ENCODE measurements at regions not wholly inside any gene's neighbourhood (a gene's known extent, or its start where the extent isn't known, plus 50 kb on each side); places are given as distances from the start of the nearest gene placed in this dataset.
A peak's percentile ranks its signal among the peaks of the same experiment; 100 is the strongest.

DNA sequence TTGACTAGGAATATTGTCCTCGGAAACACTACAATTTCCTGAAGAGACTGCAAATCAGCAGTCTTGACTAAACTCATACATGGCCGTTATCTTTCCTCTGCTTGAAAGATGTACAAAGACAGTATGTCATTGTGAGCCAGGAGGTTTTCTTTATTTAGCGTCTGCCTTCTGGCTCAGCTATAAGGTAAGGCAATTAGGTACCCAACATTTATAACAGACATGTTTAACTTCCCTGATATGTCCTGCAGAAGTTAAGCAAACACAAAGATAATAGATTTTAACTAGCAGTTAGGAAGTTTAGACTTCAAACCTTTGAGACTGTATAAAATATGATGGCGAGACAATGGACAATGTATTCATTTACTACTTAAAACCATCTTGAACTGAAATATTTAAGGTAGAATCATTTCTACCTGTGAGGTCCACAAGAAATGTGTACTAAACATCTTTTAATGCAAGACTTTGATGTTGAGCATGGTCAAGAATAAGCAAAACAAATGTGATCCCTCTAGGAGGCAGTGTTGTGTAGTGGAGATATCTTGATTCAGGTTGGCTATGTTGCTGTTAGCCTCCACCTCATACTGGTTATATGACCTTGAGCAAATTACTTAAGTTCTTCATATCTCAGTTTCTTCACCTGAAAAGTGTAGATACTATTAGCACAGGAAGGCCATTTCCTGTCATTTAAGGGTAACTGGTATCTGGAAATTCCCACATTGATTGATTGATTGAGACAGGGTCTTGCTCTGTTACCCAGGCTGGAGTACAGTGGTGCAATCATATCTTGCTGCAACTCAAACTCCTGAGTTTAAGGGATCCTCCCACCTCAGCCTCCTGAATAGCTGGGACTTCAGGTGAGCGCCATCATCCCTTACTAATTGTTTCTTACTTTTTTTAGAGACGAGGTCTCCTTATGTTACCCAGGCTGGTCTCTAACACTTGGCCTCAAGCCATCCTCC is 96.3 kb upstream of the EEA1 start:
- peaks cover 2% of the 10 kb centered on the region for H3F3A ChIP-seq (replicated peaks; ENCODE audit: insufficient read depth)
- WGBS (ENCODE audit: low lambda C conversion rate): 83% methylated on average over 6 of the region's 6 CpGs
- no peak overlapping the region for H3K4me3 ChIP-seq (ENCODE audit: low read depth in 2 of 2, low read length in 1 of 2)
- no peaks in the 10 kb centered on the region for H3K9me3 ChIP-seq
- H2AFZ ChIP-seq (ENCODE audit: low read depth): no peak overlapping the region
- DNase-seq: peak; percentile 28
- CTCF ChIA-PET: interaction anchor here (0.6 to 1.2 kb wide), 4 partner anchors 28 to 372 kb away, joined by 3 to 5 read pairs (median 4); no protein-coding TSS in a partner anchor
- H3K36me3 ChIP-seq (replicated peaks in 1 of 2; ENCODE audit: control insufficient read depth in 1 of 2, insufficient read depth in 2 of 2, low read length in 1 of 2): no peaks in the 10 kb centered on the region
- H3K9ac ChIP-seq: no peak overlapping the region
- no peaks in the 10 kb centered on the region; a peak in 1 of 4 replicates for H3K4me1 ChIP-seq (ENCODE audit: control insufficient read depth in 1 of 2, insufficient read depth in 2 of 2, low read depth in 1 of 2, low read length in 1 of 2)
- no peak overlapping the region for H3K4me2 ChIP-seq
- TF ChIP-seq, protein P1, sequence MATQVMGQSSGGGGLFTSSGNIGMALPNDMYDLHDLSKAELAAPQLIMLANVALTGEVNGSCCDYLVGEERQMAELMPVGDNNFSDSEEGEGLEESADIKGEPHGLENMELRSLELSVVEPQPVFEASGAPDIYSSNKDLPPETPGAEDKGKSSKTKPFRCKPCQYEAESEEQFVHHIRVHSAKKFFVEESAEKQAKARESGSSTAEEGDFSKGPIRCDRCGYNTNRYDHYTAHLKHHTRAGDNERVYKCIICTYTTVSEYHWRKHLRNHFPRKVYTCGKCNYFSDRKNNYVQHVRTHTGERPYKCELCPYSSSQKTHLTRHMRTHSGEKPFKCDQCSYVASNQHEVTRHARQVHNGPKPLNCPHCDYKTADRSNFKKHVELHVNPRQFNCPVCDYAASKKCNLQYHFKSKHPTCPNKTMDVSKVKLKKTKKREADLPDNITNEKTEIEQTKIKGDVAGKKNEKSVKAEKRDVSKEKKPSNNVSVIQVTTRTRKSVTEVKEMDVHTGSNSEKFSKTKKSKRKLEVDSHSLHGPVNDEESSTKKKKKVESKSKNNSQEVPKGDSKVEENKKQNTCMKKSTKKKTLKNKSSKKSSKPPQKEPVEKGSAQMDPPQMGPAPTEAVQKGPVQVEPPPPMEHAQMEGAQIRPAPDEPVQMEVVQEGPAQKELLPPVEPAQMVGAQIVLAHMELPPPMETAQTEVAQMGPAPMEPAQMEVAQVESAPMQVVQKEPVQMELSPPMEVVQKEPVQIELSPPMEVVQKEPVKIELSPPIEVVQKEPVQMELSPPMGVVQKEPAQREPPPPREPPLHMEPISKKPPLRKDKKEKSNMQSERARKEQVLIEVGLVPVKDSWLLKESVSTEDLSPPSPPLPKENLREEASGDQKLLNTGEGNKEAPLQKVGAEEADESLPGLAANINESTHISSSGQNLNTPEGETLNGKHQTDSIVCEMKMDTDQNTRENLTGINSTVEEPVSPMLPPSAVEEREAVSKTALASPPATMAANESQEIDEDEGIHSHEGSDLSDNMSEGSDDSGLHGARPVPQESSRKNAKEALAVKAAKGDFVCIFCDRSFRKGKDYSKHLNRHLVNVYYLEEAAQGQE (IDR thresholded peaks at IDR 0.05; ENCODE audit: low read depth, low read length): no peak
- TF ChIP-seq EZH2phosphoT487 (IDR thresholded peaks at IDR 0.05; ENCODE audit: borderline replicate concordance, low read depth): no peak
- TF ChIP-seq CHD2 (IDR thresholded peaks at IDR 0.05; ENCODE audit: low read length, partially characterized antibody): no peak
- no peak for TF ChIP-seq PBX3 (IDR thresholded peaks at IDR 0.05)
- TF ChIP-seq, protein P2, sequence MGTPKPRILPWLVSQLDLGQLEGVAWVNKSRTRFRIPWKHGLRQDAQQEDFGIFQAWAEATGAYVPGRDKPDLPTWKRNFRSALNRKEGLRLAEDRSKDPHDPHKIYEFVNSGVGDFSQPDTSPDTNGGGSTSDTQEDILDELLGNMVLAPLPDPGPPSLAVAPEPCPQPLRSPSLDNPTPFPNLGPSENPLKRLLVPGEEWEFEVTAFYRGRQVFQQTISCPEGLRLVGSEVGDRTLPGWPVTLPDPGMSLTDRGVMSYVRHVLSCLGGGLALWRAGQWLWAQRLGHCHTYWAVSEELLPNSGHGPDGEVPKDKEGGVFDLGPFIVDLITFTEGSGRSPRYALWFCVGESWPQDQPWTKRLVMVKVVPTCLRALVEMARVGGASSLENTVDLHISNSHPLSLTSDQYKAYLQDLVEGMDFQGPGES (IDR thresholded peaks at IDR 0.05; ENCODE audit: low read depth, low read length): no peak
- no peak for TF ChIP-seq FOSL2 (IDR thresholded peaks at IDR 0.05; ENCODE audit: borderline replicate concordance, low read depth)
- peak; percentile 79 for TF ChIP-seq RAD21 (IDR thresholded peaks at IDR 0.05; ENCODE audit: low read length)
- peak; percentile 75 for TF ChIP-seq SMC3 (IDR thresholded peaks at IDR 0.05; ENCODE audit: low read depth, low read length)
- TF ChIP-seq, protein P3, sequence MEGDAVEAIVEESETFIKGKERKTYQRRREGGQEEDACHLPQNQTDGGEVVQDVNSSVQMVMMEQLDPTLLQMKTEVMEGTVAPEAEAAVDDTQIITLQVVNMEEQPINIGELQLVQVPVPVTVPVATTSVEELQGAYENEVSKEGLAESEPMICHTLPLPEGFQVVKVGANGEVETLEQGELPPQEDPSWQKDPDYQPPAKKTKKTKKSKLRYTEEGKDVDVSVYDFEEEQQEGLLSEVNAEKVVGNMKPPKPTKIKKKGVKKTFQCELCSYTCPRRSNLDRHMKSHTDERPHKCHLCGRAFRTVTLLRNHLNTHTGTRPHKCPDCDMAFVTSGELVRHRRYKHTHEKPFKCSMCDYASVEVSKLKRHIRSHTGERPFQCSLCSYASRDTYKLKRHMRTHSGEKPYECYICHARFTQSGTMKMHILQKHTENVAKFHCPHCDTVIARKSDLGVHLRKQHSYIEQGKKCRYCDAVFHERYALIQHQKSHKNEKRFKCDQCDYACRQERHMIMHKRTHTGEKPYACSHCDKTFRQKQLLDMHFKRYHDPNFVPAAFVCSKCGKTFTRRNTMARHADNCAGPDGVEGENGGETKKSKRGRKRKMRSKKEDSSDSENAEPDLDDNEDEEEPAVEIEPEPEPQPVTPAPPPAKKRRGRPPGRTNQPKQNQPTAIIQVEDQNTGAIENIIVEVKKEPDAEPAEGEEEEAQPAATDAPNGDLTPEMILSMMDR (IDR thresholded peaks at IDR 0.05): peak; percentile 69
- no peak overlapping the region for H3K27ac ChIP-seq (ENCODE audit: low read depth in 2 of 2, low read length in 1 of 2)
- H3K9me2 ChIP-seq: no peaks in the 10 kb centered on the region
- POLR2A ChIA-PET: no interaction called here
- no peaks in the 10 kb centered on the region for H4K20me1 ChIP-seq (ENCODE audit: insufficient read depth)
- no peaks in the 10 kb centered on the region for H3K79me2 ChIP-seq (ENCODE audit: insufficient read depth)
- no peaks in the 10 kb centered on the region for H3K27me3 ChIP-seq (ENCODE audit: insufficient read depth)

Measured in SK-N-SH (cell line).